ENCODE measurements at regions not wholly inside any gene's neighbourhood (a gene's known extent, or its start where the extent isn't known, plus 50 kb on each side); places are given as distances from the start of the nearest gene placed in this dataset.

- Histone ChIP-seq H3K9me3 (no peaks in the 10 kb centered on the region), H3K4me3 (ENCODE audit: control insufficient read depth in 1 of 2, extremely low read depth in 1 of 2, low read length in 1 of 2) (no peak overlapping the region), H3K27ac (ENCODE audit: low read length) (no peak overlapping the region), H3K4me1 (ENCODE audit: control insufficient read depth in 1 of 2, extremely low read depth in 1 of 2, insufficient read depth in 2 of 2, low read length in 2 of 2) (no peaks in the 10 kb centered on the region), H3K27me3 (replicated peaks in 1 of 2; ENCODE audit: control insufficient read depth in 2 of 2, extremely low read depth in 1 of 2, insufficient read depth in 2 of 2, low read length in 1 of 2) (no peaks in the 10 kb centered on the region), H3K36me3 (ENCODE audit: control insufficient read depth in 2 of 2, extremely low read depth in 1 of 2, insufficient read depth in 1 of 2, low read length in 1 of 2) (no peaks in the 10 kb centered on the region)
- no peak overlapping the region for H3K27ac Mint-ChIP-seq
- no CpG with 5 or more reads among the region's 1 CpG for WGBS (ENCODE audit: insufficient coverage)
- no peak for DNase-seq
- H3K9me3 Mint-ChIP-seq = peaks cover 0 to 5% (median 0%) of the 10 kb centered on the region in 3 donors
- H3K27me3 Mint-ChIP-seq = no peaks in the 10 kb centered on the region
- ChIA-PET POLR2A (no interaction called here), CTCF (no interaction called here)
- no peak for ATAC-seq (replicated peaks in 1 of 4)
- no peak overlapping the region for H3K4me3 Mint-ChIP-seq
- H3K36me3 Mint-ChIP-seq = no peaks in the 10 kb centered on the region
- H3K4me1 Mint-ChIP-seq = no peaks in the 10 kb centered on the region
Measured at GRCh38 chr9:17059465-17059864, 75.4 kb upstream of the CNTLN start.

GRCh38 chr9:17057729-17058128, 77.1 kb upstream of the CNTLN start:
- Histone ChIP-seq H3K27ac (ENCODE audit: low read length) (no peak overlapping the region), H3K4me1 (ENCODE audit: control insufficient read depth in 1 of 2, extremely low read depth in 1 of 2, insufficient read depth in 2 of 2, low read length in 2 of 2) (no peaks in the 10 kb centered on the region), H3K4me3 (ENCODE audit: control insufficient read depth in 1 of 2, extremely low read depth in 1 of 2, low read length in 1 of 2) (no peak overlapping the region), H3K9me3 (no peaks in the 10 kb centered on the region), H3K36me3 (ENCODE audit: control insufficient read depth in 2 of 2, extremely low read depth in 1 of 2, insufficient read depth in 1 of 2, low read length in 1 of 2) (no peaks in the 10 kb centered on the region), H3K27me3 (replicated peaks in 1 of 2; ENCODE audit: control insufficient read depth in 2 of 2, extremely low read depth in 1 of 2, insufficient read depth in 2 of 2, low read length in 1 of 2) (no peaks in the 10 kb centered on the region)
- H3K4me3 Mint-ChIP-seq = no peak overlapping the region
- no peaks in the 10 kb centered on the region for H3K4me1 Mint-ChIP-seq
- H3K27me3 Mint-ChIP-seq = no peaks in the 10 kb centered on the region
- ChIA-PET CTCF (no interaction called here), POLR2A (no interaction called here)
- DNase-seq = no peak
- no peaks in the 10 kb centered on the region for H3K36me3 Mint-ChIP-seq
- ATAC-seq (replicated peaks in 1 of 4) = no peak
- no peak overlapping the region for H3K27ac Mint-ChIP-seq
- 73% methylated on average over 1 of the region's 3 CpGs for WGBS (ENCODE audit: insufficient coverage)
- peaks cover 0 to 8% (median 0%) of the 10 kb centered on the region in 3 donors for H3K9me3 Mint-ChIP-seq

GRCh38 chr9:17052626-17053025, 82.2 kb upstream of the CNTLN start:
- no peaks in the 10 kb centered on the region for H3K4me1 Mint-ChIP-seq
- DNase-seq = no peak
- no peak for ATAC-seq (replicated peaks in 1 of 4)
- no peak overlapping the region for H3K27ac Mint-ChIP-seq
- no peak overlapping the region for H3K4me3 Mint-ChIP-seq
- no peaks in the 10 kb centered on the region for H3K27me3 ChIP-seq (replicated peaks in 1 of 2; ENCODE audit: control insufficient read depth in 2 of 2, extremely low read depth in 1 of 2, insufficient read depth in 2 of 2, low read length in 1 of 2)
- H3K36me3 Mint-ChIP-seq = no peaks in the 10 kb centered on the region
- no peaks in the 10 kb centered on the region for H3K36me3 ChIP-seq (ENCODE audit: control insufficient read depth in 2 of 2, extremely low read depth in 1 of 2, insufficient read depth in 1 of 2, low read length in 1 of 2)
- H3K4me3 ChIP-seq (ENCODE audit: control insufficient read depth in 1 of 2, extremely low read depth in 1 of 2, low read length in 1 of 2) = no peak overlapping the region
- H3K9me3 ChIP-seq = no peaks in the 10 kb centered on the region
- H3K4me1 ChIP-seq (ENCODE audit: control insufficient read depth in 1 of 2, extremely low read depth in 1 of 2, insufficient read depth in 2 of 2, low read length in 2 of 2) = no peaks in the 10 kb centered on the region
- CTCF ChIA-PET = interaction anchor here in 1 of 2 donors (0.7 kb wide), 1 partner anchor 1374 kb away, joined by 3 read pairs; no protein-coding TSS in a partner anchor
- no peaks in the 10 kb centered on the region for H3K27me3 Mint-ChIP-seq
- H3K27ac ChIP-seq (ENCODE audit: low read length) = no peak overlapping the region
- POLR2A ChIA-PET = interaction anchor here in 1 of 2 donors (0.5 kb wide), 1 partner anchor 311 kb away, joined by 4 read pairs; no protein-coding TSS in a partner anchor
- peaks cover 0 to 9% (median 4%) of the 10 kb centered on the region in 3 donors for H3K9me3 Mint-ChIP-seq

- H3K27ac ChIP-seq (ENCODE audit: low read length) = no peak overlapping the region
- no peak for DNase-seq
- no CpG with 5 or more reads among the region's 3 CpGs for WGBS (ENCODE audit: insufficient coverage)
- H3K36me3 Mint-ChIP-seq = no peaks in the 10 kb centered on the region
- POLR2A ChIA-PET = interaction anchor here in 1 of 2 donors (0.7 kb wide), 1 partner anchor 451 kb away, joined by 7 read pairs; no protein-coding TSS in a partner anchor
- H3K9me3 Mint-ChIP-seq = peaks cover 7 to 13% (median 10%) of the 10 kb centered on the region in 3 donors
- no peak overlapping the region for H3K27ac Mint-ChIP-seq
- CTCF ChIA-PET = no interaction called here
- no peaks in the 10 kb centered on the region for H3K27me3 Mint-ChIP-seq
- H3K4me3 Mint-ChIP-seq = no peak overlapping the region
- ATAC-seq (replicated peaks in 1 of 4) = no peak
- H3K9me3 ChIP-seq = no peaks in the 10 kb centered on the region
- no peaks in the 10 kb centered on the region for H3K4me1 ChIP-seq (ENCODE audit: control insufficient read depth in 1 of 2, extremely low read depth in 1 of 2, insufficient read depth in 2 of 2, low read length in 2 of 2)
- no peaks in the 10 kb centered on the region for H3K36me3 ChIP-seq (ENCODE audit: control insufficient read depth in 2 of 2, extremely low read depth in 1 of 2, insufficient read depth in 1 of 2, low read length in 1 of 2)
- H3K4me3 ChIP-seq (ENCODE audit: control insufficient read depth in 1 of 2, extremely low read depth in 1 of 2, low read length in 1 of 2) = no peak overlapping the region
- H3K4me1 Mint-ChIP-seq = no peaks in the 10 kb centered on the region
- no peaks in the 10 kb centered on the region for H3K27me3 ChIP-seq (replicated peaks in 1 of 2; ENCODE audit: control insufficient read depth in 2 of 2, extremely low read depth in 1 of 2, insufficient read depth in 2 of 2, low read length in 1 of 2)
Measured at GRCh38 chr9:17045381-17045940, 89.4 kb upstream of the CNTLN start.

GRCh38 chr9:17031546-17031945, 103.3 kb upstream of the CNTLN start:
- Histone ChIP-seq H3K9me3 (no peaks in the 10 kb centered on the region), H3K4me1 (ENCODE audit: control insufficient read depth in 1 of 2, extremely low read depth in 1 of 2, insufficient read depth in 2 of 2, low read length in 2 of 2) (no peaks in the 10 kb centered on the region), H3K4me3 (ENCODE audit: control insufficient read depth in 1 of 2, extremely low read depth in 1 of 2, low read length in 1 of 2) (no peak overlapping the region), H3K27me3 (replicated peaks in 1 of 2; ENCODE audit: control insufficient read depth in 2 of 2, extremely low read depth in 1 of 2, insufficient read depth in 2 of 2, low read length in 1 of 2) (no peaks in the 10 kb centered on the region), H3K36me3 (ENCODE audit: control insufficient read depth in 2 of 2, extremely low read depth in 1 of 2, insufficient read depth in 1 of 2, low read length in 1 of 2) (no peaks in the 10 kb centered on the region), H3K27ac (ENCODE audit: low read length) (no peak overlapping the region)
- Mint-ChIP-seq H3K9me3 (peaks cover 4 to 21% (median 16%) of the 10 kb centered on the region in 3 donors), H3K27me3 (no peaks in the 10 kb centered on the region), H3K4me1 (no peaks in the 10 kb centered on the region), H3K27ac (no peak overlapping the region), H3K36me3 (no peaks in the 10 kb centered on the region), H3K4me3 (no peak overlapping the region)
- DNase-seq (no peak), ATAC-seq (replicated peaks in 1 of 4) (no peak)
- CTCF ChIA-PET = no interaction called here
- POLR2A ChIA-PET = no interaction called here
- no CpG with 5 or more reads among the region's 3 CpGs for WGBS (ENCODE audit: insufficient coverage)

- ATAC-seq (replicated peaks in 1 of 4) = no peak
- H3K9me3 Mint-ChIP-seq = peaks cover under 1 to 24% (median 23%) of the 10 kb centered on the region in 3 donors
- no peaks in the 10 kb centered on the region for H3K4me1 ChIP-seq (ENCODE audit: control insufficient read depth in 1 of 2, extremely low read depth in 1 of 2, insufficient read depth in 2 of 2, low read length in 2 of 2)
- H3K36me3 ChIP-seq (ENCODE audit: control insufficient read depth in 2 of 2, extremely low read depth in 1 of 2, insufficient read depth in 1 of 2, low read length in 1 of 2) = no peaks in the 10 kb centered on the region
- no peak overlapping the region for H3K27ac ChIP-seq (ENCODE audit: low read length)
- H3K4me1 Mint-ChIP-seq = no peaks in the 10 kb centered on the region
- H3K27me3 Mint-ChIP-seq = no peaks in the 10 kb centered on the region
- no peaks in the 10 kb centered on the region for H3K9me3 ChIP-seq
- ChIA-PET POLR2A (no interaction called here), CTCF (no interaction called here)
- H3K4me3 ChIP-seq (ENCODE audit: control insufficient read depth in 1 of 2, extremely low read depth in 1 of 2, low read length in 1 of 2) = no peak overlapping the region
- no peaks in the 10 kb centered on the region for H3K36me3 Mint-ChIP-seq
- H3K27ac Mint-ChIP-seq = no peak overlapping the region
- DNase-seq = no peak
- H3K27me3 ChIP-seq (replicated peaks in 1 of 2; ENCODE audit: control insufficient read depth in 2 of 2, extremely low read depth in 1 of 2, insufficient read depth in 2 of 2, low read length in 1 of 2) = no peaks in the 10 kb centered on the region
- H3K4me3 Mint-ChIP-seq = no peak overlapping the region
Measured at GRCh38 chr9:17025281-17025680, 109.6 kb upstream of the CNTLN start.

GRCh38 chr9:17024129-17024528, 110.7 kb upstream of the CNTLN start:
- no peaks in the 10 kb centered on the region for H3K36me3 ChIP-seq (ENCODE audit: control insufficient read depth in 2 of 2, extremely low read depth in 1 of 2, insufficient read depth in 1 of 2, low read length in 1 of 2)
- no peaks in the 10 kb centered on the region for H3K4me1 ChIP-seq (ENCODE audit: control insufficient read depth in 1 of 2, extremely low read depth in 1 of 2, insufficient read depth in 2 of 2, low read length in 2 of 2)
- DNase-seq (no peak), ATAC-seq (replicated peaks in 1 of 4) (no peak)
- Mint-ChIP-seq H3K27ac (no peak overlapping the region), H3K9me3 (peaks cover 0 to 26% (median 23%) of the 10 kb centered on the region in 3 donors), H3K36me3 (no peaks in the 10 kb centered on the region), H3K4me1 (no peaks in the 10 kb centered on the region), H3K4me3 (no peak overlapping the region), H3K27me3 (no peaks in the 10 kb centered on the region)
- no peaks in the 10 kb centered on the region for H3K9me3 ChIP-seq
- H3K27me3 ChIP-seq (replicated peaks in 1 of 2; ENCODE audit: control insufficient read depth in 2 of 2, extremely low read depth in 1 of 2, insufficient read depth in 2 of 2, low read length in 1 of 2) = no peaks in the 10 kb centered on the region
- no peak overlapping the region for H3K4me3 ChIP-seq (ENCODE audit: control insufficient read depth in 1 of 2, extremely low read depth in 1 of 2, low read length in 1 of 2)
- no CpG with 5 or more reads among the region's 2 CpGs for WGBS (ENCODE audit: insufficient coverage)
- ChIA-PET POLR2A (no interaction called here), CTCF (no interaction called here)
- no peak overlapping the region for H3K27ac ChIP-seq (ENCODE audit: low read length)
